Mesenchymal stem cell (in vitro differentiated cells and primary cell): ENCODE measurements at regions not wholly inside any gene's neighbourhood (a gene's known extent, or its start where the extent isn't known, plus 50 kb on each side); places are given as distances from the start of the nearest gene placed in this dataset.

Experiments used
- DNase-seq: peaks from one replicate; pipeline ENCODE4 v3.0.0-alpha.2; 2013
- H2AFZ ChIP-seq: one replicate; pipeline ENCODE4 v1.6.1; 2013; ENCODE audit warnings: low read depth, mild to moderate bottlenecking, control low read depth, inconsistent platforms, low read length, moderate library complexity
- H2AK5ac ChIP-seq: 2 replicates; pipeline ENCODE4 v1.6.1; 2013; ENCODE audit warnings: low read length, moderate library complexity, mild to moderate bottlenecking, inconsistent platforms; ENCODE audit not compliant: severe bottlenecking
- H2BK120ac ChIP-seq: one replicate; pipeline ENCODE4 v1.6.1; 2013; ENCODE audit warnings: low read depth, mild to moderate bottlenecking, inconsistent platforms, low read length, moderate library complexity
- H2BK12ac ChIP-seq, 2 experiments: one replicate each; pipeline ENCODE4 v1.6.1; 2013; ENCODE audit warnings: inconsistent platforms in 2 of 2, low read length in 2 of 2, mild to moderate bottlenecking in 2 of 2, moderate library complexity in 2 of 2, control low read depth in 1 of 2
- H2BK15ac ChIP-seq: one replicate; pipeline ENCODE4 v1.6.1; 2013; ENCODE audit warnings: mild to moderate bottlenecking, low read depth, inconsistent platforms; ENCODE audit not compliant: poor library complexity, severe bottlenecking
- H2BK5ac ChIP-seq: 2 replicates; pipeline ENCODE4 v1.6.1; 2013; ENCODE audit warnings: low read depth, mild to moderate bottlenecking, low read length, control low read depth, inconsistent platforms; ENCODE audit not compliant: poor library complexity, severe bottlenecking
- H3K14ac ChIP-seq, 2 experiments: one replicate each; pipeline ENCODE4 v1.6.1; 2013; ENCODE audit warnings: inconsistent platforms in 2 of 2, low read length in 2 of 2, control low read depth in 1 of 2, mild to moderate bottlenecking in 1 of 2, moderate library complexity in 1 of 2
- H3K18ac ChIP-seq, 2 experiments: one replicate each; pipeline ENCODE4 v1.6.1; 2013; ENCODE audit warnings: inconsistent platforms in 2 of 2, low read length in 2 of 2, control low read depth in 1 of 2, low read depth in 1 of 2, mild to moderate bottlenecking in 1 of 2
- H3K23ac ChIP-seq, 2 experiments: one replicate each; pipeline ENCODE4 v1.6.1; 2013; ENCODE audit warnings: inconsistent platforms in 2 of 2, low read length in 2 of 2, mild to moderate bottlenecking in 2 of 2, moderate library complexity in 2 of 2, control low read depth in 1 of 2
- H3K27ac ChIP-seq: 2 replicates; pipeline ENCODE4 v1.5.1; 2013; ENCODE audit warnings: mild to moderate bottlenecking, moderate library complexity, low read length, control low read depth, inconsistent platforms; ENCODE audit not compliant: poor library complexity, severe bottlenecking
- H3K27me3 ChIP-seq, 2 experiments: 2 replicates each; pipeline versions ENCODE4 v1.6.1 to v1.7.0; 2013; ENCODE audit warnings: low read length in 2 of 2, mild to moderate bottlenecking in 2 of 2, moderate library complexity in 2 of 2, control low read depth in 1 of 2, inconsistent platforms in 1 of 2; ENCODE audit not compliant: control insufficient read depth in 1 of 2, insufficient read depth in 1 of 2
- H3K36me3 ChIP-seq, 2 experiments: 2 replicates each; pipeline versions ENCODE4 v1.6.1 to v1.7.0; 2013; ENCODE audit warnings: low read length in 2 of 2, control low read depth in 1 of 2, inconsistent platforms in 1 of 2, low read depth in 1 of 2, mild to moderate bottlenecking in 1 of 2; ENCODE audit not compliant: insufficient read depth in 2 of 2, control insufficient read depth in 1 of 2
- H3K4ac ChIP-seq, 2 experiments: one replicate each; pipeline ENCODE4 v1.6.1; 2013; ENCODE audit warnings: inconsistent platforms in 2 of 2, low read length in 2 of 2, mild to moderate bottlenecking in 2 of 2, moderate library complexity in 2 of 2, control low read depth in 1 of 2, low read depth in 1 of 2
- H3K4me1 ChIP-seq: 2 replicates; pipeline ENCODE4 v1.6.1; 2013; ENCODE audit warnings: low read depth, low read length, control low read depth; ENCODE audit not compliant: control insufficient read depth, insufficient read depth
- H3K4me2 ChIP-seq: 2 replicates; pipeline ENCODE4 v1.6.1; 2013; ENCODE audit warnings: low read length, mild to moderate bottlenecking, inconsistent platforms; ENCODE audit not compliant: poor library complexity, severe bottlenecking
- H3K4me3 ChIP-seq, 2 experiments: 2 replicates each; pipeline versions ENCODE4 v1.5.1 to v1.7.0; 2013; ENCODE audit warnings: low read length in 2 of 2, mild to moderate bottlenecking in 2 of 2, control low read depth in 1 of 2, low read depth in 1 of 2; ENCODE audit not compliant: insufficient read depth in 1 of 2
- H3K79me1 ChIP-seq: replicated peaks from 2 replicates; pipeline ENCODE4 v1.6.1; 2013; ENCODE audit warnings: mild to moderate bottlenecking, control low read depth, low read length, inconsistent platforms; ENCODE audit not compliant: poor library complexity, severe bottlenecking
- H3K9ac ChIP-seq: 2 replicates; pipeline ENCODE4 v1.7.0; 2013; ENCODE audit warnings: mild to moderate bottlenecking, low read length, moderate library complexity
- H3K9me3 ChIP-seq: 2 replicates; pipeline ENCODE4 v1.7.0; 2013; ENCODE audit warnings: mild to moderate bottlenecking, low read length; ENCODE audit not compliant: control insufficient read depth
- H4K8ac ChIP-seq: one replicate; pipeline ENCODE4 v1.6.1; 2013; ENCODE audit warnings: inconsistent platforms, mild to moderate bottlenecking, low read length, moderate library complexity
- H4K91ac ChIP-seq: one replicate; pipeline ENCODE4 v1.6.1; 2013; ENCODE audit warnings: mild to moderate bottlenecking, low read length, inconsistent platforms
- WGBS: methylation state at CpG from one replicate; pipeline ENCODE4 v1.1.7; 2013; ENCODE audit warnings: mixed read lengths; 5-methylcytosine and 5-hydroxymethylcytosine counted together

DNA sequence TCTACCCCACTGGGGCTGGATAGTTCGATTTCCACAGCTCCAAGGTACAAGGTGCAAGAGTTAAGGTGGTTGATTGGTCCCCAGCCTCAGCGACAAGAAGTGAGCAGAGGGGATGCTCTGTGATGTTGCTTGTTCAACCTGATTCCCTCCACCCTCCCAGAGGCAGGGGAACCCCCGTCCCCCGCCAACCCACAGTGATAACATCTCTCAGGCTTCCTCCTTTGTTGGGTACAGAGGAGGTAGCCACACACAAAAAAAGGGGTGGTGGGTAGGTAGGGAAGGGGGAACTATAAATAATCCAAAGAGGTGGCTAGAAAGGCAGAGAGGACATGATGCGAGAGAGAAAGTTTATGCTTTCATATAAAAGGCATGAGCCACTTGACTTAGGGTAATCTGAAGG lies 192.9 kb upstream of the POU3F3 start:
- WGBS: 87% methylated on average over 3 of the region's 5 CpGs
- Histone ChIP-seq H3K9ac (no peak overlapping the region), H2BK15ac (no peak overlapping the region), H3K36me3 (no peaks in the 10 kb centered on the region), H2BK12ac (no peak overlapping the region), H2AFZ (no peak overlapping the region), H3K9me3 (no peaks in the 10 kb centered on the region), H3K18ac (no peak overlapping the region), H2BK120ac (no peak overlapping the region), H3K4me3 (no peak overlapping the region), H3K23ac (no peak overlapping the region), H3K14ac (no peak overlapping the region), H3K4ac (no peak overlapping the region), H4K8ac (no peak overlapping the region), H3K27ac (no peak overlapping the region), H3K4me1 (peaks cover 10% of the 10 kb centered on the region), H3K79me1 (no peaks in the 10 kb centered on the region), H4K91ac (no peak overlapping the region), H3K27me3 (peaks cover 15 to 21% of the 10 kb centered on the region in 2 experiments), H3K4me2 (no peak overlapping the region), H2BK5ac (no peak overlapping the region), H2AK5ac (no peak overlapping the region)
- DNase-seq: no peak

DNA sequence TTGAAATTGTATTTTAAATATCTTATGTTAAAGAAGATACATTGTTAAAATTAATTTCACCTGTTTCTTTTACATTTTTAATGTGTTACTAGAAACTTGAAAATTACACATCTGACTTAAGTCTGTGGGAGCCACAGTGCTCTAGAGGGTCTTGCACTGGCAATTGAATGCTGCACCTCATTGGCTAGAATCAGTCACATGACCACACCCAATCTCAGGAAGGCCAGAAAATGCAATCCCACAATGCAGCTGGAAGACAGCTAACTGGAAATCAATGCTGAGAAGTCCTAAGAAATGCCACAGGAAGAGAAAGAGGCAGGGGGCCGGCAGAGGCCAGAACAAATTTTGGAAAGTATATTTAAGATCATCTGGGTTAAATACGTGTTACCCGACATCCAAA lies 189.2 kb upstream of the POU3F3 start:
- H2BK12ac ChIP-seq: no peak overlapping the region
- 73% methylated on average over 3 of the region's 3 CpGs for WGBS

DNA sequence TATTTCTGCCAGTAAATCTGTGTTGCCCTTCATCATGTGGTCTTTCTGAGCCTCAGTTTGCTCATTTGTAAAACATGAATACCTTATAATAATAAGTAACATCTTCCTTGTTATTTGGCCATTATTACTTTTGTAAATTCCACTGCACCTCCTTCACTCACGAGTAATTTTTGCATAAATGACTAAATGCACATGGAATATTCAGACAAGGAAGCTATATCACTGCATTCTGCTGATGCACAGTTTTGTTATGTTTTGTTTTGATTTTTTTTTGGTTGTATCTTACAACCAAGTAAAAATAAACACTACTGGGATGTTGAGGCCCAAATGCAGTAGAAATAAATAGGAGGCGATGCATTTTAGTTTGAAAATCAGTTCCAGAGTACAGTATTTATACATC lies 185.3 kb upstream of the POU3F3 start:
- no peak overlapping the region for H3K18ac ChIP-seq
- no peak overlapping the region for H3K4ac ChIP-seq
- no peak overlapping the region for H3K23ac ChIP-seq
- H2AK5ac ChIP-seq: no peak overlapping the region
- H2BK12ac ChIP-seq: no peak overlapping the region
- H3K4me2 ChIP-seq: no peak overlapping the region
- no peak overlapping the region for H2BK5ac ChIP-seq
- H2AFZ ChIP-seq: no peak overlapping the region
- no peak overlapping the region for H2BK120ac ChIP-seq
- no peak overlapping the region for H3K9ac ChIP-seq
- no peak overlapping the region for H3K14ac ChIP-seq
- no peaks in the 10 kb centered on the region for H3K79me1 ChIP-seq
- H2BK15ac ChIP-seq: no peak overlapping the region
- no peaks in the 10 kb centered on the region for H3K4me1 ChIP-seq
- 100% methylated on average over 1 of the region's 2 CpGs for WGBS
- no peak overlapping the region for H3K27ac ChIP-seq
- no peaks in the 10 kb centered on the region for H3K9me3 ChIP-seq
- no peak overlapping the region for H4K8ac ChIP-seq
- no peak overlapping the region for H4K91ac ChIP-seq
- H3K36me3 ChIP-seq: no peaks in the 10 kb centered on the region
- no peak overlapping the region for H3K4me3 ChIP-seq
- no peak for DNase-seq
- H3K27me3 ChIP-seq: peaks cover 0 to 14% of the 10 kb centered on the region in 2 experiments

More for the DNA sequence above, 189.2 kb upstream of the POU3F3 start:
- Histone ChIP-seq H3K9me3 (no peaks in the 10 kb centered on the region), H3K4ac (no peak overlapping the region), H3K14ac (no peak overlapping the region), H3K9ac (no peak overlapping the region), H2BK5ac (no peak overlapping the region), H4K8ac (no peak overlapping the region), H3K23ac (no peak overlapping the region), H3K27me3 (peaks cover under 1 to 9% of the 10 kb centered on the region in 2 experiments), H2AFZ (no peak overlapping the region), H3K4me2 (no peak overlapping the region), H2AK5ac (no peak overlapping the region), H3K79me1 (no peaks in the 10 kb centered on the region), H3K4me3 (no peak overlapping the region), H3K36me3 (no peaks in the 10 kb centered on the region), H4K91ac (no peak overlapping the region), H3K27ac (no peak overlapping the region), H3K4me1 (no peaks in the 10 kb centered on the region), H2BK15ac (no peak overlapping the region), H3K18ac (no peak overlapping the region), H2BK120ac (no peak overlapping the region)
- no peak for DNase-seq

DNA sequence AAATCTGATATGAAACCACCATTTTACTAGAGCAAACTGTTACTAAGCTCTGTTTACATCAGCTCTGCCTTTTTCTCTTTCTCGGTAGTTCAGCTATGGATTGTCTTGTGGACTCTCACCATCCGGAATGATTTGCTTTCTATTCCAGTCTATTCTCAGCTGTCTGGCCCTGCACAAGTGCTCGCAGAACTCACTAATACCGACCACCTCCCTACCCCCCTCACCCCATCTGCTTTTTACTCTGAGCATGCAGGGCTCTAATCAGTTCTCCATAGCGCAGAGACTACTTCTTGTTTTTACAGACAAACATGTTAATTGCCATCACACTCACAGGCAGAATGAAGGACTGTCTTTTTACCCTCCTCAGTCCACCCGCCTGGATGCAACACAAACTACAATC lies 180.7 kb upstream of the POU3F3 start:
- H3K4ac ChIP-seq: no peak overlapping the region
- no peak overlapping the region for H4K91ac ChIP-seq
- H3K27ac ChIP-seq: no peak overlapping the region
- no peaks in the 10 kb centered on the region for H3K4me1 ChIP-seq
- H2BK5ac ChIP-seq: no peak overlapping the region
- H3K9ac ChIP-seq: no peak overlapping the region
- H3K79me1 ChIP-seq: no peaks in the 10 kb centered on the region
- H2BK120ac ChIP-seq: no peak overlapping the region
- no peak overlapping the region for H3K14ac ChIP-seq
- peaks cover 0 to 12% of the 10 kb centered on the region in 2 experiments for H3K27me3 ChIP-seq
- no peak overlapping the region for H3K4me3 ChIP-seq
- H2AK5ac ChIP-seq: no peak overlapping the region
- no peak overlapping the region for H2AFZ ChIP-seq
- H2BK12ac ChIP-seq: no peak overlapping the region
- H3K23ac ChIP-seq: no peak overlapping the region
- no peak overlapping the region for H3K4me2 ChIP-seq
- WGBS: 76% methylated on average over 6 of the region's 6 CpGs
- no peaks in the 10 kb centered on the region for H3K9me3 ChIP-seq
- no peak overlapping the region for H2BK15ac ChIP-seq
- H4K8ac ChIP-seq: no peak overlapping the region
- H3K18ac ChIP-seq: no peak overlapping the region
- H3K36me3 ChIP-seq: no peaks in the 10 kb centered on the region
- no peak for DNase-seq
